GM21717 (cell line): ENCODE measurements at regions not wholly inside any gene's neighbourhood (a gene's known extent, or its start where the extent isn't known, plus 50 kb on each side); places are given as distances from the start of the nearest gene placed in this dataset.

ENCODE experiments used
- ATAC-seq: cut with Tn5 transposase; IDR thresholded peaks from one replicate; pipeline ENCODE4 v1.9.1; 2021; ENCODE audit warnings: mild to moderate bottlenecking, moderate library complexity; ENCODE audit not compliant: unreplicated experiment

DNA sequence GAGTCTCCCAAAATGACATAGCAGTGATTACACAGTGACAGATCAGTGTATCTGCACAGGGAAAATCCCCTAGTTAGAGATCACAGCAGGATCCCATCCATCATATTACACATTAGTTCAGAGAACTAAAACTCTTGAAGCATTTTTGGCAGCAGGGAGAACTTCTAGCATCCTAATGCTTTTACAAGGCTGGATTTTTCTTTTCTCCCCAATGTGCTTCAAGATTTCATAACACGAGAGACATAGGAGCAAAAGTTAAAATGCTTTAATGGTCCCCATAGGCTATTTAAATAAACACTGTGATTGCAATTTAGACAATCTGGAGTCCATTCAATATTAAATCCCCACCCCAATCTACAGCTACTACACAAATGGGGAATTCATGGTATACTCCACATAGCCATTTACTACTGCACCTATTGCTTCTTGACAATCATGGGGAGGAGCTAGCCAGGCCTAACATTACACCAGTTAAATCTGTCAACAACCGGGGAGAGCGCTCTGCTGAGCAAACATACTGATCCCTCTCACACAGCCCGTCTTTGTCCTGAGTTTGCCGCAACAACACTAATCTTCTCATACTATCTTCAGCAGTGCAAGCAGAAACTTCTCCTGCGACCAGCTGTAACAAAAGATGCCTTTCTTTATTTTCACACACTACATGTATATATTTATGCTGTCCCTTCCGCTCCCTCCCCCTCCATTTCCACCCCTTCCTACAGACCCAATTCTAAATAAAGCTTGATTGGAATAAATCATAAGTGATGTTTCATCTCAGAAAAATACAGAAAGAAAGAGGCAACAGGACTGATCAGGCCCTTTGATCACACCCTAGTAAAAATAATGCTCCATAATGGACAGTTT is 120.3 kb upstream of the SOX5 start:
- no peak for ATAC-seq

DNA sequence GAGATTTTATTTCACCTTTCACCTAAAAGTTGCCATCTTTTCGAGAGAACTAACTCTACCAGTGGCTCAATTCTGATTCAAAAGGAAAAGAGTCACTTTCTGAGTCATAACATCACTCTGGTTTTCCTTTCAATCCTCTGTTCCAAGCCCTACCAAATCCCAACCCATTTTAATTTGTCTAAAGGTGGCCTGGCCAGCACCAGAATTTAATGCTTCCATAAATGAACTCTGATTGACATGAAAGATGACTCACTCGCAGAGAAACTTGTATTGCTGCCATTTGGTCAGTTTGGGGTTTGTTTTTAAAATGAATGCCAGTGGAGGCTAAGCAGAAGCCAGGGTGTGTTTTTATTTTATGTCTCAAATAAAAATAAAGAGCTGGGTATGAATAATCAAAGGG is 117.4 kb upstream of the SOX5 start:
- ATAC-seq: no peak

DNA sequence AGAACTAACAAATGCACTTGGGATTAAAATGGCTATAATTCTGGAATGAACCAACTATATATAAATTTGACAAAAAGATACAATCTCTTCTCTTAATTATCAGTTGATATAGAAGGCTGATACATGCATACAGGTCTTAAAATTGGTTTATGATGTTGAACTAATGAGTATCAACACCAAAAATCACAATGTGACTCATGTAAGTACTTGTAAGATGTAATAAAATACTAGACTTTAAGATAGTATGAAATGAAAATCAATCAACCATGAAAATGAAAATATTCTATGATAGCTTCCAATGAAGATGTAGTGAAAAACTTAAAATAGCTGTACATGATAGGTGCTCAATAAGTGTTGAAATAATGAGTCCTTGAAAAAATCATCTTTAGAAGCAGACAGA is 116.6 kb upstream of the SOX5 start:
- ATAC-seq: no peak

DNA sequence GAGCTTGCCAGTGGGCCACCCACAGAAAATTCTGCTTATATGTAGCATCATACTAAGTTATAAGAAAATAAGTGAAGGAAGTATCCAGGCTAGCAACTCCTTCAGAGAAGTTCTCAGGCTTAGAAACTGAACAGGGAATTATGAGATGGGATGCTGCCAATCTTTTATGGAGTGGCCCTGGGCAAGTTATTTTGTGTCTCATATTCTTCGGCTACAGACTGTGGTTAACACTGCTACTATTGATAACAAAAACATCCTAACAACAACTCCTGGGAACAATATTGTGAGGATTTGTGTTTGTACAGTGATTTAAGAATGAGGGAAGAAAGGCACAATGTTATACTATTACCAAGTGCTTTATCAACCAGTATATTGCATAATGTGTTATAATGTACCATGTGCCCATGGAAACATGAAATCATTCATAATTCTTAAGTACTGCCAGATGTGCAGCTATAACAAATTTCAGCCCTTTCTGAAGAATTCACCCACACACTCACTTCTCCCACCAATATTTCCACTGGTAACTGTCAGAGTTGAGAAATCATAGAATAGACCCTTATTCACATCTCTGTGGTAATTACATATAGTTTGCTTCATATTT is 113.3 kb upstream of the SOX5 start:
- no peak for ATAC-seq

DNA sequence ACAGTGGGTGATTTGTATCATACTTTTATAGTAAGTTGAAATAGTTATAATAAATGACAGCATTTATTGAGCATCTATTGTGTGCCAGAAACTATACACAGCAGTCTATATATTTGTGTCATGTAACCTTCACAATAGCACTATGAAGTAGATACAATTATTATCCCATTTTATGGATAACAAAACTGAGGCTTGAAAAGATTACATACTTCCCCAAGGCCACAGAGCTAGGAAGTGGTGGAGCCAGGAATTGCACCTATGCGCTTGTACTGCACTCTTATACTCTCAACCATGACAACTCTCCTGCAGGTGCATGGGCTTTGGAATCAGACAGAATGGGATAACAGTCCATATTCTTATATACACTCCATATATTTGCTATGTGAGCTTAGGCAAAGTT is 110.6 kb upstream of the SOX5 start:
- ATAC-seq: no peak

DNA sequence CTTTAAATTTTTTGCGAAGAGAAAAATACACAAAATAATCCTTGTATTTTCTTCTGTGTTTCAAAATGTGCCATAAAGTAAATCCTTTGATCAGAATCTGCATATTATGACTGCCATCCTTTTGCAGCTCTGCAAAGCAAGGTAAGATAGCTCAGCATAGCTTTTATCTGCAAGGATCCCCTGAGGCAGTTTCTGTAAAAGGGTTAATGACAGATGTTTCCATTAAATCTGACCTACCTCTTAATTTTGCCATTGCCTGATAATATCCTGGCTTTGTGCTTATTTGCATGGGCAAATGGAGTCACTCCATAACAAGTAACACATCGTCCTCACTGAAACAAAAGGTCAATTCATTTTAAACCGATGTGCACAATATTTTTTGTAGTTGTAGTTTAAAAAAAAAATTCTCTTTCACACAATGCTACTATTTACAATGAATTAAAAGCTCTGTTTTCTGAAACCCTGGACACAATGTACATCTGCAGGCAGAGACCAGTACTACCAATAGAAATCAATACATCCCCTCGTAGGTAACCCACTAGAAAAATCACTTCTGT is 108.5 kb upstream of the SOX5 start:
- no peak for ATAC-seq

DNA sequence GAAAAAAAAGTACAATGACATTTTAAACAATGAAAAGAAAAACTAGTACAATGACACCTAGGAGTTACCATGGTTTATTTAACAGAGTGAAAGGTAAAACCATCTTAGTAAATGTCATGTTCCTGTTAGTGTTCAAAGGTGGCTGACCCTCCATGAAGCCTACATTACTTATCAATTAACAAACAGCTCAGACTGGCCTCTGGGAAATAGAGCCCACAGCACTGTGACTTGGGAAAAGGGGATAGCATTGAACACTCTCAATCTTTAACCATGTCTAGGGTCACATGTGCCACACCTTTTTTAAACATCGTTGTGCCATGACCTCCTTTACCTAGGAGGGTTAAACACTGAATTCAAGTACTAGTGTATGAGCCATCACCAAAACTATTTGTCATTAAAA is 106.3 kb upstream of the SOX5 start:
- ATAC-seq: no peak

DNA sequence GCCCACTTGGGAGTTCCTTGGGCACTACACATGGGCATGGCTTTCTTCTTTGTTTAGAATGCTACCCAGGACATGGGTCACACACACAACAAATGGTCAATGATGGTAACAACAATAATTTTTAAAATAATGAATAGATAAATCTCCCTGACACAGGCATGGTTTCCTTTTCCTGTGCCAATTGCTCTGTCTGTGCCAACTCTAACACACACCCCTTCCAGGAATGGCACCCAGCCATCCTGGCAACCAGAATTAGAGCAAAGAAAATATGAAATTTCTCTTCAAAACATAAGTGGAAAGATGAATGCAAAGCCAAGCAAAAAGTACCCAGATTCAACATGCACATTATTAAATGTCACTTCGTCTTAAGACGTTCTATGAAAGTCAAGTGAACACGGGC is 104.9 kb upstream of the SOX5 start:
- no peak for ATAC-seq

DNA sequence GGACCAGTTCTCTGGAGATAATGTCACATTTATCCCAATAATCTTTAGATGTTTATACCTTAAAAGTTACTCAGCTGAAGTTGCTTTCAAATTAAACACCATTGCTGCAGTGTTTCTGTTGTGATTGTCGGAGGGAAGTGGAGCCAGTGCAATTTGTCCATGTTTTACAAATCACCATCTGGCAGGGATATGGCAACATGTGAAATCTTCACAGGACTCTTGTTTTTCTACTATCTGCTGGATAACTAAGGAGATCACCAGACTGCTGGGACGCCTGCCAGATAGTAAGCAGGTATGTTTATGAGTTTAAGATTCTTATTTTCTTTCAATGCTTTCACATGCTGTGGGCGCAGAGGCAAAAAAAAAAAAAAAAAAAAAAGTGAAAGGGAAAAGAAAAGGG is 100.3 kb upstream of the SOX5 start:
- no peak for ATAC-seq

DNA sequence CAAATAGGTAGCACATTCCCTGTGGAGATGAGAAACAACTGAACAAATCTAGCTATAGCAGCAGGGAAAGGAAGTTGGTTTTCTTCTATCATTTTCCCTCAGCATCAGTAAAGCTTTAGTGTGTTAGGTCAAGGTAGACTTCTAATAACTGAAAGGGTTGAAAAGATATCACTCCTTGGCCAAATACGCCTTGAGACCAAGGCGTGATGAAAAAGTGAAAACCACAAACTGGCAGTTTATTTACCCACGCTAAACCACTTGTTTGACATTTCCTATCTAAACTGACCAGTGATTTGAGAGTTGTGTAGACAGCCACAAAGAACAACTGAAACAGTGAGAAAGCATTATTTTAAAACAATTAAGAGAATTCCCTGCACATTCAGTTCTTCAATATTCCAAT is 99.6 kb upstream of the SOX5 start:
- ATAC-seq: no peak

DNA sequence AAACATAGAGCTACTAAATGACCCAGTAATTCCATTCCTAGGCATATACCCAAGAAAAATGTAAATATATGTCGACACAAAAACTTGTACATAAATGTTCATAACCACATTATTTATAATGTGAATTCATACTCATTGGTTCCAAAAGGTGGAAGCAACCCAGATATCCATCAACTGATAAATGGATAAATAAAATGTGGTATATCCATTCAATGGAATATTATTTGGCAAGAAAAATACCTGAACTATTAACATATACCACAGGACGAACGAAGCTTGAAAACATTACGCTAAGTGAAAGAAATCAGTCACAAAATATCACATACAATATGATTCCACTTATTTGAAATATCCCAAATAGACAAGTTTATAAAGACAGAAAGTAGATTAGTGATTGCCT is 99.0 kb upstream of the SOX5 start:
- ATAC-seq: no peak

DNA sequence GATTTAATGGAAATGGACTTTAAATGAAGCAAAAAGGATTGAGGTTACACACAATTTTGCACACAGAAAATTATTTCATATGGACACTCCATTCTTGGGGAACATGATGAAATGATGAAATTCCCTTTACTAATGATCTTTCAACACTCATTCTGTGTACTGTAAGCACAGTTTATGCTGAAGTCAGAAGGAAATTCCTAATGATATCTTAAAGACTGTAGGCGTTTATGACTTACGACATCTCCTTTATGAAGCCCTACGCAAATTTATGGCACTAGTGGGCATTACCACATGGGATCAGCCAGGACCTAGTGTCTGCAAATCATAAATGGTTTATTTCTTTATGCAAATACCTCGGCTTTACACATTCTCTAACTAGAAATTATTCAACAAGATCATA is 97.9 kb upstream of the SOX5 start:
- no peak for ATAC-seq

DNA sequence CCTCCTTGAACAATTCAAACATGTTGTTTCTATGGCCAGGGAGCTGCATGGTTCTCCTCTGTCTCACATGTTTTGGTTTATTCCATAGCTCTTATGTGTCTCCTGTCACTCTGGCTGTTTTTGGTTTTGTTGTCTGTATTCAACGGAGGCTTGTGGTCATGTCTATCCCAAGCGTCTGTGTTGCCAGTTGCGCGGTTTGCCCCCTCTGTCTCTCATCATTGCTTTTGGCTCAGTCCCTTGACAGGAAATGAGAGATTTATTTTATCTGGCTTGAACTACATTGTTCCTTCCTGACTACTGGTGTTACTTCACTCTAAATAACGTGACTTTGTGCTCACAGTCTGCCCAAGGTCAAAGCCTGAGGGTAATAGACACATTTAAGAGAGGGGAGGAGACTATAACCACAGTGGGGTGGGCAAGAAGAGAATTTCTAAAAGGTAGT is 96.4 kb upstream of the SOX5 start:
- ATAC-seq: no peak

DNA sequence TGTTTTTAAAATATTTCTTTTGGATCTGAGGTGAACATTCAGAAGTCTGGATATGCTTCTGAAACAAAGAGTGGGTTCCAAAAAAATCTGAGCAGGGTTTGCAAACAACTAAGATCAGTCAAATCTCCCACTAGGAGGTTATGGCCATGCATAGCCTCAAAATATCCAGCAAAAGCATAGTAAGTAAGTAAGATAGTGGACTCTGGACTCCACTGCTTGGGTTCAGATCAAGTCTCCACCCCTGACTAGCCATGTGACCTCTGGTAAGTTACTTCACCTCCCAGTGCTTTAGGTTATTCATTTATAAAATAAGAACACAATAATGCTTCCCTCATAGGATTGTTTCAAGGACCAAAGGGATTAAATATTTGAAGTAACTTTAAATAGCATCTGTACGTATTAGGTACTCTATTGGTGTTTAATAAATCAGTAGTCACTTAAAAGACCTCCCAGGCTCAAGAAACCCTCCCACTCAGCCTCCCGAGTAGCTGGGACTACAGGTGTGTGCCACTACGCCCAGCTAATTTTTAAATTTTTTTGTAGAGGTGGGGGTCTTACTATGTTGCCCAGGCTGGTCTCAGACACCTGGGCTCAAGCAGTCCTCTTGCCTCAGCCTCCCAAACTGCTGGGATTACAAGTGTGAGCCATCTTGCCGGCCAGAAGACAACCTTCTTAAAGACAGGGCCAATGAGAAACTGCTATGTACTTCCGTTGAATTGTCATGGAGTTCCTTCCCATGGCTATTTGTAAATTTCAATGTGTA is 95.7 kb upstream of the SOX5 start:
- no peak for ATAC-seq

DNA sequence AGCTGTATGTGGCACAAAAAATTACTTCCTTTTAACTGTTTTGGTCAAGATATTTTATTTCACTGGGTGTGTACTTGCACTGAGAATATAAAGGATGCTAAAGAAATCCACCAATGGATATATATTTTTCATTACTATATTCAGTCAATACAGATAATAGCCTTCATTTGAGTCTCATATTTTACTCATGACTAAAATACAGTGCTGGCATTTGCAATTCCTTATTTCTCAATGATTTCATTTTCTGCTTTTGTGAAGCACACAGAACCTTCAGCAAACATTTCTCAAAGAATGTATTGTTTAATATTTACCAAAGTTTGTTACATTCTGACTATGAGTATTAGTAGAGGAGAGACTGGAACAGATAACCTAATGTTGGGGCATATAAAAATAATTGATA is 93.2 kb upstream of the SOX5 start:
- ATAC-seq: no peak

DNA sequence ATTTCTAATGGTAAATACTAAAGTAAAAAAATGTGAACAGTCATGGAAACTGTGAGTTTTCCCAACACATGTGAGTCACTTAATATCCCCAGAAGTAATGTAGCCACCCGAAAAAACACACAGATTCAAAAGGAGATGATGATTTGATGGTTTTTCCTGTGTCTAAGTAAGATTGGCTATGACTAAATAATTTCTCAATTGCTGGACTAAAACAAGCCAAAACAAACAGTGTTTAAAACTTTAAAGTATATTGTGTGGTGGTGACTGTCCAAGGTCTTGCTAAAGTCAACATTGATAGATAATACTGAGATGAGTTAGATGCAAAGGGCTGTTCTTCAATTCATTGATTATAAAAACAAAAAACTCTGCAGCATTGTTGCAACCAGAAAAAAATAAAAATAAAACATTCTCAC is 89.6 kb upstream of the SOX5 start:
- no peak for ATAC-seq

DNA sequence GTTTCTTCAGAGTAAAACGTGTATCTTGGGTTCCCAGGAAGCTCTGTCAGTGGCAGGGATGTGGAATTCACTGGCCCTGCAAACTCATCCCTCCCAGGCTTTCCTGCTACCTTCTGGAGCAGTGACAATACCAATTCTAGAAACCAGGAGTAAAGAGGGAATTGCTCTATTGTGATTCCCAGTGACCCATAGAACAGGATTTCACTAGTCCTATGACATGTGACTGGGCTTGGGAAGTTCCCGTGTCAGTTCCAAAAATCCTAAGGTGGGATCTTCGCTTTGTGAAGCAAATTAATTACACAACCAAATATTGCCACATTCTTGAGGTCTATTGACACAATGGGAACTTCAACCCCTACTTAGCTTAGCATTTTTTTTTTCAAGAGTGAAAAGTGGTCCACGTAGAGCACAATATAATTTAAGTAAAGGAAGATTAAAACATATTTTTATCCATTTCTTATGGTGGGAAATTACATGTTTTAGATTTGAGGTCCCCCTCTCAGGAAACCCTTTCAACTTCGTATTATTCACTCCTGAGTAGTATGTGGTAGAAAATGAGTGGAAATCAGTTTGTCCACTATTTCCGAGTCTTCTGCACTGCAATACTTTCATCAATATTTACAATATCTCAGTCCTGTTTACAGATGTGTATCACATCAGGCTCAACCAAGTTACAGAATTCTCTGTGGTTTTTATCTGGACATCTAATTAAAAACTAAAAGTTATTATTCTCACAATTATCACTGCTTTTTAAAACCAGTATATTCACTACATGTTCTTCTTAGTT is 88.9 kb upstream of the SOX5 start:
- ATAC-seq: no peak

DNA sequence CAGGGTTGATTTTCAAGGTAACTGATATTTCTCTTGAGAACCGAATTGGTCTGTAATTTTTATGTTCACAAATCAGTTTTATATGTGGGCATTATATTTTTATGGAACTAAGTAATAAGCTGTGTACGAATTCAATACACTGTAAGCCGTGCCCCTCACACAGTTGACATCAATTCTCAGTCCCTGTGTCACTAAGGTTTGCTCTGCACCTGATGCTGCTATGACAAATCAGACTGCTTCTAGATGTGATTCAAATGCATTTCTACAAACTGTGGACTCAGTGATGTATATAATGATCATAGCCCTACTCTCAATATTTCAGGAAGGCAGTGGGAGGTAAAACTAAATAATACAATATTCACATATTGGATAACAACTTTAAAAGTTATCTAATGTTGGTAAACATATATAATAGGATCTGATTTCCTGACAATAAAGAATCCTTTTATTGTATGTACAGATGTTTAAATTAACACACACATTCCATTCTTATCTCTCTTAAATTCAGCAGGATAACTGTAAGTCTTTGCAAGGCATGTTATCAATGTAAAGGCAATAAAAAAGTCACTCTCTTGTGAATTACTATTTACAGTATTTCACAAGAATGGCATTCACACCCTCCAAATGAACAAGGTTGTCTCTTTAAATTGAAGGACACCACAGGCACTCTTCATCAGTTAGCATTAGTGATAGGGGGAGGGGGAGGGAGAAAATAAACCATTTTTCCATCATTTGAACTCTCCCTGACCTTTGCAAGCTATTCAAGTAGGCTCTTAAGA is 87.2 kb upstream of the SOX5 start:
- no peak for ATAC-seq

DNA sequence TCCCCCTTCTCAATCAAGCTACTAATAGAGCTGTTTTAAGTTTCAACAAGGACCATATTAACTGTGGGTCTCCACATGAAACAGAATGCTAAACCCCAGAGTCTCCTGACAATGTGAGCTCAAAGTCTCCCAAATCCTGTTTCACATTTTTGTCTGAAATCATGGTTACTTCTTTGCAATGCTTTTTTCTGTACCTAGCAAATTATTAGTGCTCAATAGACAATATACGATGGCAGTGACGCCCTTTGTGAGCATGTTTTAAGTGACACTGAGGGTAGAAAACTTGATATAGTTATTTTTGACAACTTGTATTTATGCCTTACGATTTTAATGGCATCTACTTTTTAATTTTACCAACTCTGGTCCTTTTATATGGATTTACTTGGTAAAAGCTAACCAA is 85.4 kb upstream of the SOX5 start:
- no peak for ATAC-seq

DNA sequence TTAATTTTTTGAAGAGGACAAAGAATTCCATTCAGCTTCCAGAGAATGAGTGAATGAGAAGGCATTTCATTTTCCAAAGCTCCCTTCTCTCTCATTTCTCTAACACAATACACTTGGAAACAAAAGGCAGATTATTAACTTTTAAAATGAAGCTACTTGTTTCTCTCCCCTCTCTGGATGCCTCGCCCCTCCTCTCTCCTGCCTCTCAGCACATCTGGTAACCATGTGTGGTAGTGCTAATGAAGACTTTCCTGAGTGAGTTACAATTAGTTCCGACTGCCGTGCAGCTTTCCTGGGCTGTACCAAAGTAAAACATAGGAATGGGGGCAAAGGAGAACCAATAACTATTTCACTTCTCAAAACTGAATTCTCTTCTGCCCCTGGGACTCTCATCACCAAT is 84.7 kb upstream of the SOX5 start:
- no peak for ATAC-seq
